Naive B cell (primary cell): ENCODE measurements at regions not wholly inside any gene's neighbourhood (a gene's known extent, or its start where the extent isn't known, plus 50 kb on each side); places are given as distances from the start of the nearest gene placed in this dataset.

ENCODE experiments used
- ATAC-seq, 2 donors: fragments of 150-1000 bp; cut with Tn5 transposase; 2 replicates each; pipeline ENCODE4 v1.10.0; 2021; ENCODE audit warnings: low read depth in 2 of 2, mild to moderate bottlenecking in 2 of 2, moderate library complexity in 2 of 2
- DNase-seq: peaks from one replicate; pipeline ENCODE4 v3.0.0; 2022
- H3K27ac Mint-ChIP-seq, 6 donors: one replicate each; pipeline ENCODE4 v1.8.0; 2020 to 2022; ENCODE audit warnings: mild to moderate bottlenecking in 6 of 6, mixed read lengths in 6 of 6, moderate library complexity in 5 of 6, inconsistent platforms in 2 of 6
- H3K27me3 Mint-ChIP-seq, 3 donors: one replicate each; pipeline ENCODE4 v1.8.0; 2021 to 2022; ENCODE audit warnings: mixed read lengths in 3 of 3, mild to moderate bottlenecking in 1 of 3
- H3K36me3 Mint-ChIP-seq, 2 donors: one replicate each; pipeline ENCODE4 v1.8.0; 2020 to 2022; ENCODE audit warnings: mixed read lengths in 2 of 2, inconsistent platforms in 1 of 2, mild to moderate bottlenecking in 1 of 2
- H3K4me1 Mint-ChIP-seq, 3 donors: one replicate each; pipeline ENCODE4 v1.8.0; 2020 to 2022; ENCODE audit warnings: mixed read lengths in 3 of 3, inconsistent platforms in 1 of 3, mild to moderate bottlenecking in 1 of 3, moderate library complexity in 1 of 3
- H3K4me3 Mint-ChIP-seq, 8 donors: one replicate each; pipeline ENCODE4 v1.8.0; 2020 to 2022; ENCODE audit warnings: mild to moderate bottlenecking in 8 of 8, mixed read lengths in 8 of 8, moderate library complexity in 8 of 8, inconsistent platforms in 2 of 8
- H3K9me3 Mint-ChIP-seq, 7 donors: one replicate each; pipeline ENCODE4 v1.8.0; 2020 to 2022; ENCODE audit warnings: mixed read lengths in 7 of 7, mild to moderate bottlenecking in 5 of 7, inconsistent platforms in 2 of 7, moderate library complexity in 1 of 7

GRCh38 chr12:84727961-84728360, 184.6 kb downstream of the SLC6A15 start:
- ATAC-seq (no peak), DNase-seq (no peak)
- Mint-ChIP-seq H3K9me3 (no peaks in the 10 kb centered on the region), H3K27me3 (no peaks in the 10 kb centered on the region), H3K4me1 (no peaks in the 10 kb centered on the region), H3K36me3 (no peaks in the 10 kb centered on the region), H3K4me3 (no peak overlapping the region), H3K27ac (no peak overlapping the region)

GRCh38 chr12:84726780-84727179, 185.8 kb downstream of the SLC6A15 start:
- ATAC-seq (no peak), DNase-seq (no peak)
- Mint-ChIP-seq H3K27ac (no peak overlapping the region), H3K27me3 (no peaks in the 10 kb centered on the region), H3K4me1 (no peaks in the 10 kb centered on the region), H3K36me3 (no peaks in the 10 kb centered on the region), H3K4me3 (no peak overlapping the region), H3K9me3 (peaks cover 0 to 2% (median 0%) of the 10 kb centered on the region in 7 donors)

- Mint-ChIP-seq H3K27me3 (no peaks in the 10 kb centered on the region), H3K4me3 (no peak overlapping the region), H3K4me1 (no peaks in the 10 kb centered on the region), H3K9me3 (peaks cover 0 to 2% (median 0%) of the 10 kb centered on the region in 7 donors), H3K27ac (no peak overlapping the region), H3K36me3 (no peaks in the 10 kb centered on the region)
- DNase-seq (no peak), ATAC-seq (no peak)
Observed at GRCh38 chr12:84723988-84724387, 188.6 kb downstream of the SLC6A15 start.

GRCh38 chr12:84719997-84720396, 192.6 kb downstream of the SLC6A15 start:
- Mint-ChIP-seq H3K27me3 (no peaks in the 10 kb centered on the region), H3K9me3 (peaks cover 0 to 2% (median 0%) of the 10 kb centered on the region in 7 donors), H3K4me1 (no peaks in the 10 kb centered on the region), H3K27ac (no peak overlapping the region), H3K4me3 (no peak overlapping the region), H3K36me3 (no peaks in the 10 kb centered on the region)
- ATAC-seq, result no peak
- DNase-seq, result no peak

GRCh38 chr12:84718906-84719305, 193.7 kb downstream of the SLC6A15 start:
- DNase-seq, result no peak
- Mint-ChIP-seq H3K27ac (no peak overlapping the region), H3K36me3 (no peaks in the 10 kb centered on the region), H3K4me1 (no peaks in the 10 kb centered on the region), H3K4me3 (no peak overlapping the region), H3K27me3 (no peaks in the 10 kb centered on the region), H3K9me3 (peaks cover 0 to 2% (median 0%) of the 10 kb centered on the region in 7 donors)
- no peak for ATAC-seq

- Mint-ChIP-seq H3K4me1 (no peaks in the 10 kb centered on the region), H3K36me3 (no peaks in the 10 kb centered on the region), H3K27ac (no peak overlapping the region), H3K9me3 (no peaks in the 10 kb centered on the region), H3K27me3 (no peaks in the 10 kb centered on the region), H3K4me3 (no peak overlapping the region)
- DNase-seq (no peak), ATAC-seq (no peak)
Observed at GRCh38 chr12:84712747-84713146, 199.9 kb downstream of the SLC6A15 start.

- no peaks in the 10 kb centered on the region for H3K27me3 Mint-ChIP-seq
- no peak overlapping the region for H3K4me3 Mint-ChIP-seq
- no peak overlapping the region for H3K27ac Mint-ChIP-seq
- H3K4me1 Mint-ChIP-seq, result no peaks in the 10 kb centered on the region
- DNase-seq, result no peak
- no peaks in the 10 kb centered on the region for H3K36me3 Mint-ChIP-seq
- no peak for ATAC-seq
- H3K9me3 Mint-ChIP-seq, result no peaks in the 10 kb centered on the region
Observed at GRCh38 chr12:84706374-84706773, 206.2 kb downstream of the SLC6A15 start.

GRCh38 chr12:84704856-84705255, 207.7 kb downstream of the SLC6A15 start:
- ATAC-seq (no peak), DNase-seq (no peak)
- Mint-ChIP-seq H3K36me3 (no peaks in the 10 kb centered on the region), H3K4me3 (no peak overlapping the region), H3K9me3 (no peaks in the 10 kb centered on the region), H3K27me3 (no peaks in the 10 kb centered on the region), H3K27ac (no peak overlapping the region), H3K4me1 (no peaks in the 10 kb centered on the region)

GRCh38 chr12:84702001-84702400, 210.6 kb downstream of the SLC6A15 start:
- Mint-ChIP-seq H3K4me3 (no peak overlapping the region), H3K36me3 (no peaks in the 10 kb centered on the region), H3K27ac (no peak overlapping the region), H3K4me1 (no peaks in the 10 kb centered on the region), H3K9me3 (no peaks in the 10 kb centered on the region), H3K27me3 (no peaks in the 10 kb centered on the region)
- DNase-seq (no peak), ATAC-seq (no peak)

- no peak overlapping the region for H3K4me3 Mint-ChIP-seq
- H3K27ac Mint-ChIP-seq, result no peak overlapping the region
- no peaks in the 10 kb centered on the region for H3K4me1 Mint-ChIP-seq
- no peaks in the 10 kb centered on the region for H3K27me3 Mint-ChIP-seq
- ATAC-seq (no peak), DNase-seq (no peak)
- no peaks in the 10 kb centered on the region for H3K36me3 Mint-ChIP-seq
- H3K9me3 Mint-ChIP-seq, result no peaks in the 10 kb centered on the region
Observed at GRCh38 chr12:84701041-84701440, 211.6 kb downstream of the SLC6A15 start.

GRCh38 chr12:84698576-84699333, 213.8 kb downstream of the SLC6A15 start:
- no peak overlapping the region for H3K4me3 Mint-ChIP-seq
- H3K9me3 Mint-ChIP-seq, result no peaks in the 10 kb centered on the region
- no peak for DNase-seq
- ATAC-seq, result no peak
- H3K4me1 Mint-ChIP-seq, result no peaks in the 10 kb centered on the region
- H3K27ac Mint-ChIP-seq, result no peak overlapping the region
- H3K27me3 Mint-ChIP-seq, result no peaks in the 10 kb centered on the region
- no peaks in the 10 kb centered on the region for H3K36me3 Mint-ChIP-seq

GRCh38 chr12:84696908-84697540, 215.6 kb downstream of the SLC6A15 start:
- H3K27me3 Mint-ChIP-seq, result no peaks in the 10 kb centered on the region

GRCh38 chr12:84696281-84696680, 216.3 kb downstream of the SLC6A15 start:
- Mint-ChIP-seq H3K4me3 (no peak overlapping the region), H3K27me3 (no peaks in the 10 kb centered on the region), H3K9me3 (no peaks in the 10 kb centered on the region), H3K27ac (no peak overlapping the region), H3K4me1 (no peaks in the 10 kb centered on the region), H3K36me3 (no peaks in the 10 kb centered on the region)
- DNase-seq (no peak), ATAC-seq (no peak)

More at GRCh38 chr12:84696908-84697540, 215.6 kb downstream of the SLC6A15 start:
- Mint-ChIP-seq H3K4me3 (no peak overlapping the region), H3K27ac (no peak overlapping the region), H3K9me3 (no peaks in the 10 kb centered on the region), H3K36me3 (no peaks in the 10 kb centered on the region), H3K4me1 (no peaks in the 10 kb centered on the region)
- no peak for ATAC-seq
- no peak for DNase-seq

- no peaks in the 10 kb centered on the region for H3K36me3 Mint-ChIP-seq
- H3K4me3 Mint-ChIP-seq, result no peak overlapping the region
- no peaks in the 10 kb centered on the region for H3K27me3 Mint-ChIP-seq
- no peak overlapping the region for H3K27ac Mint-ChIP-seq
- DNase-seq (no peak), ATAC-seq (no peak)
- peaks cover 0 to 3% (median 0%) of the 10 kb centered on the region in 7 donors for H3K9me3 Mint-ChIP-seq
- no peaks in the 10 kb centered on the region for H3K4me1 Mint-ChIP-seq
Observed at GRCh38 chr12:84694116-84694515, 218.5 kb downstream of the SLC6A15 start.
